HUES48 (cell line): ENCODE measurements at regions not wholly inside any gene's neighbourhood (a gene's known extent, or its start where the extent isn't known, plus 50 kb on each side); places are given as distances from the start of the nearest gene placed in this dataset.
A peak's percentile ranks its signal among the peaks of the same experiment; 100 is the strongest.

Experiments used
- H3K27ac ChIP-seq: one replicate; pipeline ENCODE4 v1.7.0; 2013; ENCODE audit warnings: low read depth, low read length, inconsistent platforms
- H3K27me3 ChIP-seq: 2 replicates; pipeline ENCODE4 v1.6.1; 2013; ENCODE audit warnings: mild to moderate bottlenecking, low read length; ENCODE audit not compliant: control insufficient read depth, insufficient read depth
- H3K36me3 ChIP-seq: 2 replicates; pipeline ENCODE4 v1.6.1; 2013; ENCODE audit warnings: low read length; ENCODE audit not compliant: control insufficient read depth, insufficient read depth
- H3K4me1 ChIP-seq: 2 replicates; pipeline ENCODE4 v1.6.1; 2013; ENCODE audit warnings: mild to moderate bottlenecking, low read length; ENCODE audit not compliant: control insufficient read depth, insufficient read depth
- H3K4me3 ChIP-seq: 2 replicates; pipeline ENCODE4 v1.5.1; 2013; ENCODE audit warnings: mild to moderate bottlenecking, low read depth, low read length
- H3K9ac ChIP-seq: 2 replicates; pipeline ENCODE4 v1.6.1; 2013; ENCODE audit warnings: mild to moderate bottlenecking, low read depth, low read length, moderate library complexity
- H3K9me3 ChIP-seq: 2 replicates; pipeline ENCODE4 v1.6.1; 2013; ENCODE audit warnings: low read length; ENCODE audit not compliant: control insufficient read depth, insufficient read depth

GRCh38 chr10:56586461-56586891 is 225.4 kb upstream of the ZWINT start:
- no peaks in the 10 kb centered on the region for H3K36me3 ChIP-seq
- H3K27ac ChIP-seq: peak overlapping the region; percentile 40
- H3K27me3 ChIP-seq: no peaks in the 10 kb centered on the region
- H3K9me3 ChIP-seq: no peaks in the 10 kb centered on the region
- peaks cover 15% of the 10 kb centered on the region for H3K4me1 ChIP-seq
- no peak overlapping the region for H3K4me3 ChIP-seq
- no peak overlapping the region for H3K9ac ChIP-seq

- H3K36me3 ChIP-seq: no peaks in the 10 kb centered on the region
- peaks cover 15% of the 10 kb centered on the region for H3K4me1 ChIP-seq
- H3K9me3 ChIP-seq: no peaks in the 10 kb centered on the region
- H3K4me3 ChIP-seq: no peak overlapping the region
- H3K27me3 ChIP-seq: no peaks in the 10 kb centered on the region
- no peak overlapping the region for H3K9ac ChIP-seq
- peak overlapping the region; percentile 40 for H3K27ac ChIP-seq
These were observed 224.6 kb upstream of the ZWINT start for GRCh38 chr10:56585447-56586171.

GRCh38 chr10:56583316-56583715 is 222.3 kb upstream of the ZWINT start:
- no peaks in the 10 kb centered on the region for H3K9me3 ChIP-seq
- H3K27ac ChIP-seq: no peak overlapping the region
- H3K4me3 ChIP-seq: no peak overlapping the region
- H3K9ac ChIP-seq: no peak overlapping the region
- no peaks in the 10 kb centered on the region for H3K27me3 ChIP-seq
- peaks cover 15% of the 10 kb centered on the region for H3K4me1 ChIP-seq
- H3K36me3 ChIP-seq: no peaks in the 10 kb centered on the region

GRCh38 chr10:56567580-56567979 is 206.5 kb upstream of the ZWINT start:
- H3K9ac ChIP-seq: no peak overlapping the region
- H3K4me1 ChIP-seq: no peaks in the 10 kb centered on the region
- no peaks in the 10 kb centered on the region for H3K36me3 ChIP-seq
- no peak overlapping the region for H3K4me3 ChIP-seq
- peaks cover 13% of the 10 kb centered on the region for H3K9me3 ChIP-seq
- H3K27ac ChIP-seq: no peak overlapping the region
- H3K27me3 ChIP-seq: no peaks in the 10 kb centered on the region

- Histone ChIP-seq H3K4me1 (no peaks in the 10 kb centered on the region), H3K27me3 (no peaks in the 10 kb centered on the region), H3K36me3 (no peaks in the 10 kb centered on the region), H3K9me3 (no peaks in the 10 kb centered on the region), H3K27ac (no peak overlapping the region), H3K9ac (no peak overlapping the region), H3K4me3 (no peak overlapping the region)
These were observed 200.3 kb upstream of the ZWINT start for GRCh38 chr10:56561336-56561735.

- Histone ChIP-seq H3K27me3 (no peaks in the 10 kb centered on the region), H3K27ac (no peak overlapping the region), H3K4me1 (no peaks in the 10 kb centered on the region), H3K9ac (no peak overlapping the region), H3K36me3 (no peaks in the 10 kb centered on the region), H3K9me3 (no peaks in the 10 kb centered on the region; the same call in 1 of the 2 replicates), H3K4me3 (no peak overlapping the region)
These were observed 190.0 kb upstream of the ZWINT start for GRCh38 chr10:56551037-56551436.

- Histone ChIP-seq H3K27me3 (no peaks in the 10 kb centered on the region), H3K9ac (no peak overlapping the region), H3K4me3 (no peak overlapping the region), H3K36me3 (no peaks in the 10 kb centered on the region), H3K4me1 (no peaks in the 10 kb centered on the region), H3K9me3 (no peaks in the 10 kb centered on the region; the same call in 1 of the 2 replicates), H3K27ac (no peak overlapping the region)
These were observed 186.1 kb upstream of the ZWINT start for GRCh38 chr10:56547163-56547562.

GRCh38 chr10:56537984-56538383 is 176.9 kb upstream of the ZWINT start:
- Histone ChIP-seq H3K36me3 (no peaks in the 10 kb centered on the region), H3K4me3 (no peak overlapping the region), H3K9ac (no peak overlapping the region), H3K4me1 (no peaks in the 10 kb centered on the region; the same call in 1 of the 2 replicates), H3K27me3 (no peaks in the 10 kb centered on the region), H3K9me3 (no peaks in the 10 kb centered on the region), H3K27ac (no peak overlapping the region)

GRCh38 chr10:56522166-56522565 is 161.1 kb upstream of the ZWINT start:
- no peak overlapping the region for H3K4me3 ChIP-seq
- H3K36me3 ChIP-seq: no peaks in the 10 kb centered on the region
- no peaks in the 10 kb centered on the region for H3K9me3 ChIP-seq
- H3K27ac ChIP-seq: no peak overlapping the region
- no peak overlapping the region for H3K9ac ChIP-seq
- no peaks in the 10 kb centered on the region for H3K4me1 ChIP-seq
- no peaks in the 10 kb centered on the region for H3K27me3 ChIP-seq

GRCh38 chr10:56508562-56508961 is 147.5 kb upstream of the ZWINT start:
- H3K4me1 ChIP-seq: no peaks in the 10 kb centered on the region

GRCh38 chr10:56507033-56507432 is 146.0 kb upstream of the ZWINT start:
- Histone ChIP-seq H3K4me3 (no peak overlapping the region), H3K4me1 (no peaks in the 10 kb centered on the region), H3K27ac (no peak overlapping the region), H3K36me3 (no peaks in the 10 kb centered on the region), H3K9ac (no peak overlapping the region), H3K9me3 (no peaks in the 10 kb centered on the region), H3K27me3 (no peaks in the 10 kb centered on the region)

More at GRCh38 chr10:56508562-56508961, 147.5 kb upstream of the ZWINT start:
- Histone ChIP-seq H3K9me3 (no peaks in the 10 kb centered on the region), H3K36me3 (no peaks in the 10 kb centered on the region), H3K27ac (no peak overlapping the region), H3K27me3 (no peaks in the 10 kb centered on the region), H3K4me3 (no peak overlapping the region), H3K9ac (no peak overlapping the region)
